CD4-positive, alpha-beta T cell treated with Interleukin-10 for 1 hour (primary cell): ENCODE measurements at regions not wholly inside any gene's neighbourhood (a gene's known extent, or its start where the extent isn't known, plus 50 kb on each side); places are given as distances from the start of the nearest gene placed in this dataset.

Source experiments
- DNase-seq: peaks from one replicate; pipeline ENCODE4 v3.0.0-alpha.2; 2020

DNA sequence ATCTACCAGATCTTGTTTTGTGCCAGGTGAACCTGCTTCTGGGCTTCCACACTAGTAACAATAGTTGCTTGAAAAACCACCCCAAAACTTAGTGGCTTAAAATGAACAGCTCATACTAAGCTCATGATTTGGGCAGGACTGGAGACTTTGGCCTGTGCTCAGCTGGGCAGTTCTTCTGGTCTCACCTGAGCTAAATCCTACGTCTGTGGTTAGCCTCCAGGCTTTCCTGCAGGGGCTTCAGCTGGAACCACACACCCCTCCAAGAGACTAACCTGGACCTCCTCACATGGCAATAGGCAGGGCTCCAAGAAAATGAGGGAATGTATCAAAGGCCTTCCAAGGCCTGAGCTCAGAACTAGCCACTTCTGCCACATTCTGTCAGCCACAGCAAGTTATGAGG is 144.1 kb downstream of the CD8B2 start:
- DNase-seq, result no peak

DNA sequence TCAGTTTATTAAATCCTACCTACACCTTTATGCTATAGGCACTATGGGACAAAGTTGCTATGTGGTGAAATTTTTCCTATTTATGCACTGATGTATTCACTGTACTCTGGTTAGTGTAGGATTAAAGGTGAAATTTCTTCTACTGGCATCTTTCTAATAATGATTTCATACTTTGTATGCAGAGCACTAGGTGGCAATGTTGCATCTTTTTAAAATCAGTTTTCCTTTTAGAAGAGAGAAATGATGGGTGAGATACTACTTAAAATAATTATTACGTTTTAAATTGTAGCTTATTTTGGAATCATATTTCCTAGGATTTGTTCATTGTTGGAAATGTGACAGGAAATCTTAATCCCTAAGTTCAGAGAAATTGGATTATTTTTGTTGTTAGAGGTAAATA is 150.9 kb downstream of the CD8B2 start:
- DNase-seq, result no peak

DNA sequence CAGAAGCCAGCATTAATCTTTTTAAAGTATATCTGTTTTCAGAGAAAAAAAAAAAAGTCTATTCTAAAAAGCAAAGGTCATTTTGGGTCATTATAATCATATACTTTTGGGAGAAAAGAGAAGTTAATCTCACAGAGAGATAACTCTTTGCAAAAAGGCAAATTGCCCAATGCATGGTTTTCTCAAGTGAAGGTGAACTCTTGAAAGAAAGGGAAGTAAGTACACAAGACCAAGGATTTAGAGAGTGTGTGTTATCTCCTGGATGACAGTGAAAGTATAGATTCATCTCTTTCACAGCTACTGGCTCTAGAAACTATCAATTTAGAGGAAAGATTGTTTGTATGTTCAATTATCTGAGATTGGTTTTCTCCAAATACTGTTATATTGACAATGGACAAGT is 151.4 kb downstream of the CD8B2 start:
- DNase-seq, result no peak

DNA sequence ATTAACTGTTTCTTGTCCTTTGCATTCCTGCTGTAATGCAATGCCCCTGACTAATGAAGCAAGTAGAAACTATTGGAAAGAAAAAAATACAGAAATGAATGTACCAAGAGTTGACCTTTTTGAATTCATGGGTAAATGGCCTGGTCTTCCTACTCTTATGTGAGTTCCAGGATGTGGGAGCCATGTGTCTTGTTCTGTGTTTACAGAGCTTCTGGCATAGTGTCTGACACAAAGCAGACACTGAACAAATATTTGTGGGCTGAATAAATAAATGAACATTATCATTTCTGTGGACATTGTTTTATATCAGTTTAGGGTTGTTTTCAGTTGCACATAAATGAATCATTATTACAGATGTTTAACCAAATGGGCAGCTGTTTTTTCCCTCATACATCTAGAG is 155.5 kb downstream of the CD8B2 start:
- DNase-seq, result no peak

DNA sequence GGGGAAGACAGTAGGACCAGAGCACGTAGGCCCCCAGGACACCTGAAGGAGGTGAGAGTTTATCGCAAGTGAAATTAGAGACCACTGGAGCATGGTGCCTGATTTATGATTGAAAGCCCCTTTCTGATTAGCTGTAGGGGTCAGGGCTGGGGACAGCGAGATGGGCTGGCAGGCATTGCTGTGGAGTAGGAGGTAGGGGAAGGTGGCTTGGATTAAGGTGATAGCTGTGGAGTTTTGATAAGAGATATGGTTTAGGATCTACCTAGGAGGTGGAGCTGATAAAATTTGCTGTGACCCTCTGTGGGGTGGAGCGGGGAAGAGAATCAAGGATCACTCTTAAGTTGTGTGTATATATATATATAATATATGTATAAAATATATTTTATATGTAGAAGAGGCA is 157.5 kb downstream of the CD8B2 start:
- no peak for DNase-seq

DNA sequence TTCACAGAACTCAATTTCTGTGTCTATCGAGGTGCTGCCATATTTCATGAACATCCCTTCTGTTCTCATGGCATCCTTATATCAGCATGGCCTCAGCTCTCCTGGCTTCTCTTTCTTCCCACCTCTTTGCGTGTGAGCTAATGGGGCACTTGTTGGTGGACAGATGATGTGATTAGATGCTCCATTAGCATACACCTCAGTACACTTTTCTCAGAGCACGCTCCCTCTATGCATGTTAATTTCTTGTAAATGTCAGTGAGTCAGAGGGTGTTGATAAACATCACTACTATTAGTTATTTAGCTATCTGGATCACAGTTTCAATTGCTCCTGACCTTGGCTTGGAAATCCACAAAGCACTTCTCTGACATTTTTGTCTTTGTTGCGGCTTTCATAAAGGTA is 159.4 kb downstream of the CD8B2 start:
- DNase-seq, result no peak

DNA sequence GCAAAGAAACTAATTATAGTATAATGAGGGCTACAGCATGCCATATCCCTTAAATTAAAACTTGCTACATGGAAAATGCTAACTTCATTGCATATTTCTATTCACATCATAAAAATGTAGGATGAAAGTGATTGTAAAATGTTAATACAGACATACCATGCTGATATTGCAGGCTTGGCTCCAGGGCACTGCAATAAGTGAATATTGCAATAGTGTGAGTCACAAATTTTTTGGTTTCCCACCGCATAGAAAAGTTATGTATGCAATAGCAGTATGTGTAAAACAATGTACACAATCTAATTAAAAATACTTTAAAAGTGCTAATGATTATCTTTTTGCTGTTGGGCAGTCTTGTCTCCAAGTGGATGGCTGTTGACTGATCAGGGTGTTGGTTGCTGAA is 162.1 kb downstream of the CD8B2 start:
- no peak for DNase-seq

DNA sequence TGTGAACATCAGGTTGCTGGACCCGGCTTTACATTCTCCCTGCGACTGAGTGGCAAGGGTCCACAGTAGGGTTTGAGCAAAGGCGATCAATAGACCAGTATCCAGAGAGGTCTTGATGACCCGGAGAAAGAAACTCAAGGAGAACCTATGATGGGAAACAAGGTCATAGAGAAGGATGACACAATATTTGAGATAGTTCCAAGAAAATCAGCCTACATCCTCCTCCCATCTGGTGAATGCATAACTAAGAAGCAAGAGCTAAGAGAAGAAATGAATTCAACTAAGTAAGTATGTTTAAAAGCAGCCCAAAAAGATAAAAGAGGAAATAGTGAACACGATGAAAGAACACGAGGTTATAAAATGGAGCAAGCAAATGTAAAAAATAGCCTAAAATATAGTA is 166.3 kb downstream of the CD8B2 start:
- no peak for DNase-seq

DNA sequence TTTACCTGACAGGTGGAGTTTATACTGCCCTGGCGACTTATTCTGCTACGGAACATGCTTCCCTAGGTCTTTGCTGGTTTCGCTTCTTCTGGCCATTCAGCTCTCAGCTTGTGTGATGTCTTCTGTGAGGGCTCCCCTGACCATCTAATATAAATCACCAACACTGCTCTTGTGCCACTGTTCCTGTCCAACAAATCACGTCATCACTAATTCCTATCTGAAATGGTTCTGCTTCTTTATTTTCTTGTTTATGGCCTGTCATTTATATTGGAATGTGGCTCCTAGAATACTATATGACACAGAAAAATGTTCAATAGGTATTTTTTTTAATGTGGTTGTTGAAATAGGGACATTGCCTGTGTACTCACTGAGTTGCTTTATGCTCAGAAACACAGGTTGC is 171.5 kb downstream of the CD8B2 start:
- no peak for DNase-seq

DNA sequence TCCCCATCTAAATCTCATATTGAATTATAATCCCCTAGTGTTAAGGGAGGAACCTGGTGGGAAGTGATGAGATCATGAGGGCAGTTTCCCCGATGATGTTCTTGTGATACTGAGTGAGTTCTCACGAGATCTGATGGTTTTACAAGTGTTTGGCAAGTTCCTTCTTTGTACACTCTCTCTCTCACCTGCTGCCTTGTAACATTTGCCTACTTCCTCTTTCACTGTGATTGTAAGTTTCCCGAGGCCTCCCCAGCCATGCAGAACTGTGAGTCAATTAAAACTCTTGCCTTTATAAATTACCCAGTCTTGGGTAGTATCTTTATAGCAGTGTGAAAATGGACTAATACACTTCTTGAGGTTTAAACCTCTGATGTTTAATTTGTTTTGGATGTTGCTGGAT is 177.5 kb downstream of the CD8B2 start:
- no peak for DNase-seq

DNA sequence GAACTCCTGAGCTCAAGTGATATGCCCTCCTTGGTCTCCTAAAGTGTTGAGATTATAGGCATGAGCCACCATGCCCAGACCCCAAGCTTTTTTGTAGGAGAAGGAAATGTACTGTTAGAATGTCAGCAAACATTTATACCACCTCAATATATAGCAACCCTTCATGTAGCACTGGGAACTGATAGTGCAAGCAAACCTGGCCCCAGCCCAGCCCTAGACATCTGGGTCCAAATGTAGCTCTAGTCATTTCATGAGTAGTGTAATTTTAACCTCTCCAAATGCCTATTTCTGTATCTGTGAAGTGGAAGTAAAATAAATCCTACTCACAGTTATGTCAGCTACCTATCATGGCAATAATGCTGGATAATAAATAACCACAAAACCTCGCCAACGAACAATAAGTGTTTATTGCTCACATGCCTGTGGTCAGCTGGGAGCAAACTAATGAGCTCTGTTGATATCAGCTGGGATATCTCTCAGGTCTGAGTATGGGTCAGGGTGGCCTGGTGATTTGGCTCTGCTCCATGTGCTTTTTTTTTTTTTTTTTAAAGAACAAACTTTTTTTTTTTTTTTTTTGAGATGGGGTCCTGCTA is 180.4 kb downstream of the CD8B2 start:
- no peak for DNase-seq

DNA sequence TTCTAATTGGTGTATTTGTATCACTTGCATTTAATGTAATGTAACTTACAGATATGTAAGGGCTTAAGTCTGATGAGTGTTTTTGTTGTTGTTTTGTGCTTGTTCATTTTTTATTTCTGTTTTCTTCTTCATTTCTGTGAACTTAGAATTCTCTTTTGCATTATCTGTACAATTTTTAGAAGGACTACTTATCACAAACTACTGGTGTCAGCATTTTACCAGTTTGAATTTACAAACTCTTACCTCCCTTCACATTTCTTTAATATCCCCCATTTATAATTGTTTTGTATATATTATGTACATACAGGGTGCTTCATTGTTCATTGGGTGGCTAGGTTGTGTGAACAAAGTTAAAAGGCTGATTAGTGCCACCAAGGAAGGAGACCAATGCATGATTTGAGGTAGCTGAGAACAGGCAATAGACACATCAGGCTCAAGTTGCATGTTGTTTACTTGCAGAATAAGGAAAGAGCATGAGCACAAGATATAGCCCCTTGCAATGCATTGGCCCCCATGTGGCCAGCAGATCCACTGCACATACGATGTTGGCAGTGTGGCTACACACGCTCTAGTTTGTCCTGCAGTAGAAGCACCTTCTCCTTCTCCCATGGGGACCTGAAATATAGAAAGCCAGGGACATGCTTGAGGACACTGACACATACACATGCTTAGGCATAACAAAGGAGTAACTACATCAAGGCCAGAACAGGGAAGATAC is 198.2 kb downstream of the CD8B2 start:
- DNase-seq, result no peak

DNA sequence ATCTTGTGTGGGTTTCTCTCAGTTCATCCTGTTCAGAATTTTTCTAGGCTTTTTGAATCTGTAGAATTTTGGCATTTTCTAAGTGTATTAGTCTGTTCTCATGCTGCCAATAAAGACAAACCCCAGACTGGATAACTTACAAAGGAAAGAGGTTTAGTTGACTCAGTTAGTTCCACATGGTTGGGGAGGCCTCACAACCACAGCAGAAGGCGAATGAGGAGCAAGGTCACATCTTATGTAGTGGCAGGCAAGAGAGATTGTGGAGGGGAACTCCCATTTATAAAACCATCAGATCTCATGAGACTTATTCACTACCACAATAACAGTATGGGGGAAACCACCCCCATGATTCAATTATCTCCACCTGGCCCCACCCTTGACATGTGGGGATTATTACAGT is 199.2 kb downstream of the ST6GAL2 start:
- DNase-seq, result no peak

DNA sequence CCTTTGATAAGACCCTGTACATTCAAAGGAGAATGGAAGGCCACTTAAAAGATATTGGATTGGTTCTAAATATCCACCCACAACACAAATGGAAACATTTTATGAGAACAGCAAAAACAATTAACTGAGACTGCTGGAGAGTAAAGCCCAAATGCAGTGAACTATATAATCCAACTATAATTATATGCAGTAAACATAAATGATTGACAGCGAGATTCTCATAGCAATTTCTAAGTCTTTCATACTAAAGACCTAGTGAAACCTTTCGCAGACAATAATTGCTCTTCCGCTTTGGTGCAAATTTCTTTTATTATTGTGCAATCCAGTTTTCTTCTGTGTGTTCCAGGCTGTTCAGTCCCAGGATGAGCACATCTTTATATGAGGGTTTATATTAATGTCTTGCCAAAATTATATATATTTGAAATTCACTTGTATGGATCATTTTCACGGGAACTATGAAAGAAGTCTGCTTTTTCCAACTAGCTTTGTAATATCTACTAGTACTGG is 190.9 kb downstream of the ST6GAL2 start:
- no peak for DNase-seq

DNA sequence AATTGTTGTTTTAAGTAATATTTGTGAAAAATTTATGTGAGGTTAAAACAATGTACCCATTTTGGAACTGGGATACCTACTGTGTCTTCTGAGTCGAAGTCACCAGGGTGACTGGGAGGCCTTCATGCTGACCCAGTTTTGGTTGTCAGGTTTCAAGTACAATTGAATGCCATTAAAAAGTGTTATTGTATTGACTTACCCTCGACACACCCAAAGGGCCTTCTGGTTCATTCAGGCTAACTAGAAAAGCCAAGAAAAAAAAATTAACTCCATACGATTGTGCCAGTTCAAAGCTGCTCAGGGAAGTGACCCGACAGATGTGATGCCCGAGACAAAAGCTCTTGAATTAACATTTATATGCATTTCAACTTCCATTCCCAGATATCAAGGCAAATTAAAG is 190.0 kb downstream of the ST6GAL2 start:
- DNase-seq, result no peak

DNA sequence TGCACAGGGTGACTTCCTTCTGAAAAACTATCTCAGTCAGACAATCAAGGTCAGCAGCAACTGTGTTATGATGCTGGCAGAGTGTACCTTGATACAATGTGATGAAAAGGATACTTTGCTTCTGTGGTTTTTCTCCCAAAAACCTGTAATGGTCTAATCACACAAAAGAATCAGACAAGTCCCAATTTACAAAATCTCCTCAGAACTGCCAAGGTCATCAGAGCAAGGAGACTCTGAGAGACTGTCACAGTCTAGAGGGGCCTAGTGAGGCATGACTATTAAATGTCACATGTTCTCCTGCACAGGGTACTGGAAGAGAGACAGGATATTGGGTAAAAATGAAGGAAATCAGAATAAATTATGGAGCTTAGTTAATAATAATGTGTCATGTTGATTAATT is 185.4 kb downstream of the ST6GAL2 start:
- DNase-seq, result no peak

DNA sequence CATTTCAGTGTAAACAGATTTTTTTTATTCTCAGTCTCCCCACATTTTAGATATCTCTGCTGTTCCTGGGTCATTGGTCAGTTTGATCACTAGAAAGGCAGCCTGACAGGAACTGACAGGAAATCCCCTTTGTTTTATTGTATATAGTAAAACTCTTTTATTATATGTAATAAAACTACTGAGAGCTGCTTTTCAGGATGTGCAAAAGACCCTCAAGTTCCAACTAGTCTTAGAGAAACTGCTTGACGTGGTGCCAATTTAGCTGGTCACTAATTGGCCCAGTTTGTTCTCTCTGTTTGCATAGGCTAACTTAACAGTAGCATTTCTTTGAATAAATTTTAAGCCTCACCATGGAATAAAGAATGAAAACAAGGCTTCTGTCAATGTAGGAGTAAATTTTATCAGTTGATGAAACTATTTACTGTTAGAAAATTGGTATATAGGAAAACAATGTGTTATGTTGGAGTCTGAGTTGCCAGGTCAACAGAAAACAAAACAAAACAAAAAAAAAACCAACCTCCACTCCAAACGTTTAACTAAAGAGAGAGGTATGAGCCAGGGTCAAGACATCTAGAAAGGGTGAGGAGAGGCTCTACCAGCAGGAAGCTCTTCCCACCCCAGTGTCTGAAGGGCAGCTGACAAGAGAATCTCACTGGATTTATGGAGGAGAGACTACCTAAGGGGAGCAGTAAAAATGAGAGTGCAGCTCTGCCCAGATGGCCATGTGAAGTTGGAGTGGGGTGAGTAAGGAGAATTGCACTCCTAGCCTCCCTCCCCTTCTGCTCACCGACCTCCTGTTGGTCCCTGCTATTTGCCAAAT is 184.6 kb downstream of the ST6GAL2 start:
- no peak for DNase-seq

DNA sequence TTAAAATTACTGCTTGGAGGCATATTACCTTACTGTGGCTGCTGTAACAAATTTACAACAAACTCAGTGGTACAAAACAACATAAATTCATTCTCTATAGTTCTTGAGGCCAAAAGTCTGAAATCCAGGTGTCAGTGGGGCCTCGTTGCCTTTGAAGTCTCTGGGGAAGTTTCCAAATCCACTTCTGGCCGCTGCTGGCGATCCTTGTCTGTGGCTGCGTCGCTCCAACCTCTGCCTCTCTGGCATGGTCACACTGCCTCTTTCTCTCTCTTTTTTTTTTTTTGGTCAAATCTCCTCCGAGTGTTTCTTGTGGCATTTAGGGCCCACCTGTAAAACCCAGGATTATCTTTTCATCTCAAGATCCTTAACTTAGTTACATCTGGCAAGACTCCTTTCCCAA is 182.8 kb downstream of the ST6GAL2 start:
- DNase-seq, result no peak

DNA sequence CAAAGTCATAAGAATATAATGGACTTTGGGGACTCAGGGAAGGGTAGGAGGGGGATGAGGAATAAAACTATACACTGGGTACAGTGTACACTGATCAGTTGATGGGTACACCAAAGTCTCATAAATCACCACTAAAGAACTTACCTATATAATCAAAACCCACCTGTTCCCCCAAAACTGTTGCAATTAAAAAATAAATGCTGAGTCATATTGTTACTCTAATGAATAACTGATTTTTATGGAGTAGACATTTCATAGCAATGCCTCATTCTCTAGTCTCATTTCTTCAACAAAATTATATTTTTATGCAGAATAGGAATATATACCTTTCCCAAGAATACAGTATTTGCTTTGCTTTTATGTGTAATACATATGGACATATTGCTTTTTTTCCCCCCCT is 181.2 kb downstream of the ST6GAL2 start:
- no peak for DNase-seq

DNA sequence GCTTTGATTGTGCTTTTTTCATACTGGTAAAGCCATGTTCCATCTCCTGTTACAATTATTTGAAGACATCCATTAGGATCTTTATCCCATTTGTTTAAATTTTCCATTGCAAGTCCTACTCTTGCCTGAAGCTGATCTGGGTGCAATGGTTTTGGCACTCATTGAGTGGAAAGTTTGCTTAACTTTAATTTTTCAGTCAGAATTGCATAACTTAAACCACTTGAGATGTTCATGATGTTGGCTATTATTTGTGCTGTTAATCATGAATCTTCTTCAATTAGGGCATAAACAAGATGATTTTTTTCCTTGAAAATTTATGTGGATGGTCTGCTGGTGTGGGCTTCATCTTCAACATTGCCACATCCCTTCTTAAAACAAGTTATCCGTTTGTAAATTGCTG is 180.1 kb downstream of the ST6GAL2 start:
- no peak for DNase-seq

DNA sequence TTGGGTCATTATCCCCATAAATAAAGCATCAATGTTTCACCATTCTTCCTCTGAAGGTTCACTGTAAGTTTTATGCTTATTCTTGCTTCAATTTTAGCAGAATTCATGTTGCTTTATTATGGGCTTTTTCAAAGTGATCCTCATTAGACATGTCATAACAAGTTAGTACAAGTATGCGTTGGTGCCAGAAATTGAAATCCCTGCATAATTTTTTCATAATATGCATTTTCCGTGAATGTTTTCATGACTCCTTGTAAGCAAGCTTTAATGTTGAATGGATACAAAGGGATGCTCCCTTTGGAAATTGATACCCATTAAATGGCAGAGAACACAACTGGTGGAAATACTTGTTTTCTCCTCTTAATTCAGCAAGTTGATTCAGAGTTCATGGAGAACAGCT is 179.7 kb downstream of the ST6GAL2 start:
- no peak for DNase-seq

DNA sequence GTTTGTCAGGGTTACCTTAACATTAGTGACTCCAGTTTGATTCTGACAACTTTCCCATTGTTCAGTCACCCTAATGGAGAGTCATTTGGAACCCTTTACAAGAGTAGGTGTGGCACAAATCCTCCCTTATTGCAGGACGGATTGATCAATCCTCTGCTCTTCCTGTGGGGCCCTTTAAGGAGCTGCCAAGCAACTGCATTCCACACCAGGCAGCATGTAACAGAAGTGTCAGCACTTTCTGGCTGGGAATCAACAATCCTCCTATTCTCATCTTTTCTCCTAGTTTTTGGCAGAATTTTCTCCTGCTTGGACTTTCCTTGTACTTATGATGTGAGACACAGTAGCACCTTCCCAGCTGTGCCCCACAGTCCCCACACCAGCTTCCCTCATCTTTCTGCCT is 177.8 kb downstream of the ST6GAL2 start:
- DNase-seq, result no peak

DNA sequence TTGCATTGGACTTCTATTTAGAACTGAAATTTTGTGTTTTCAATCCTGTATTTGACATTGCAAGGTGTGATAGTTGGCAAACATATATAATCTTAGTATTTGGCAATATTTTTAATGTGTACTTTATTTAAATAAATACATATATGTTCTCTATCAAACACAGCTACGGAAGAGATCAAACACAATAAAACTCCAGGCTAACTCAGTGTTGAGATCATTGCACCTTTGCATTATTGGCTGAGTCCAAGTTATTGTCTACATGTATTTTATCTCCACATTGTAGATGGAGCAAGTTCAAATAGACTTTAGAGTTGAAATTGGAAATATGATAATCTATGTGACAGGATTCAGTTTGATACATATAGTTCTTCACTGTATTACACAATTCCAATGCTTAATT is 176.7 kb downstream of the ST6GAL2 start:
- DNase-seq, result no peak

DNA sequence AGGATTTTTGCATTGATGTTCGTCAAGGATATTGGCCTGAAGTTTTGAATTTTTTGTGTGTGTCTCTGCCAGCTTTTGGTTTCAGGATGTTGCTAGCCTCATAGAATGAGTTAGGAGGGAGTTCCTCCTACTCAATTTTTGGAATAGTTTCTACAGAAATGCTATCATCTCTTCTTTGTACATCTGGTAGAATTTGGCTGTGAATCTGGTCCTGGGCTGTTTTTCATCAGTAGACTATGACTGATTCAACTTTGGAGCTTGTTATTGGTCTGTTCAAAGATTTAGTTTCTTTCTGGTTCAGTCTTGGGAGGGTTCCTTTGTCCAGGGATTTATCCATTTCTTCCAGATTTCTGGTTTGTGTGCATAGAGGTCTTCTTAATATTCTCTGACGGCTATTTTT is 166.7 kb downstream of the ST6GAL2 start:
- DNase-seq, result no peak
